Gastrocnemius medialis (tissue), 4 donors: ENCODE measurements at regions not wholly inside any gene's neighbourhood (a gene's known extent, or its start where the extent isn't known, plus 50 kb on each side); places are given as distances from the start of the nearest gene placed in this dataset.

ENCODE experiments used
- ATAC-seq, 2 donors: fragments of 150-250 bp; one replicate each; pipeline ENCODE4 v1.9.1; 2016
- DNase-seq, 2 donors: peaks; one replicate each; pipeline ENCODE4 v3.0.0-alpha.2; 2019
- H3K27ac ChIP-seq, 4 donors: fragments of 200-600 bp; sonication (generic); 1 replicate in 1 of 4; 2 replicates in 3 of 4; pipeline ENCODE4 v1.5.1; 2016 to 2018; ENCODE audit warnings: mild to moderate bottlenecking in 2 of 4, moderate library complexity in 1 of 4
- H3K27me3 ChIP-seq, 3 donors: fragments of 200-600 bp; sonication (generic) in 2 of 3; 1 replicate in 1 of 3; 2 replicates in 2 of 3; pipeline versions ENCODE4 v1.5.1 to v1.6.0; 2016 to 2019; ENCODE audit warnings: mild to moderate bottlenecking in 1 of 3, moderate library complexity in 1 of 3
- H3K36me3 ChIP-seq, 2 donors: fragments of 200-600 bp; sonication (generic) in 1 of 2; one replicate each; pipeline ENCODE4 v1.5.1; 2017 to 2018
- H3K4me1 ChIP-seq, 2 donors: fragments of 200-600 bp; sonication (generic) in 1 of 2; one replicate each; pipeline ENCODE4 v1.5.1; 2016 to 2017; ENCODE audit warnings: mild to moderate bottlenecking in 2 of 2
- H3K4me3 ChIP-seq, 4 donors: fragments of 200-600 bp; sonication (generic) in 3 of 4; 1 replicate in 1 of 4; 2 replicates in 3 of 4; pipeline ENCODE4 v1.5.1; 2016 to 2019; ENCODE audit warnings: mild to moderate bottlenecking in 2 of 4
- H3K9me3 ChIP-seq, 3 donors: fragments of 200-600 bp; sonication (generic) in 2 of 3; 1 replicate in 1 of 3; 2 replicates in 2 of 3; pipeline ENCODE4 v1.5.1; 2016 to 2019
- CTCF ChIP-seq, 5 experiments: fragments of 450-650 bp in 3 of 5; fragments of 200-600 bp in 2 of 5; sonication (generic) in 2 of 5; IDR thresholded peaks in 4 of 5; conservative IDR thresholded peaks in 1 of 5; 1 replicate in 4 of 5; 2 replicates in 1 of 5; pipeline ENCODE4 v1.5.1; 2016 to 2019; ENCODE audit warnings: antibody characterized with exemption in 5 of 5, mild to moderate bottlenecking in 3 of 5, moderate library complexity in 3 of 5
- POLR2A ChIP-seq, 2 donors: fragments of 450-650 bp; IDR thresholded peaks; one replicate each; pipeline ENCODE4 v1.6.1; 2017; ENCODE audit warnings: antibody characterized with exemption in 2 of 2, mild to moderate bottlenecking in 2 of 2, moderate library complexity in 2 of 2
- in situ Hi-C, 4 donors: fragments of 200-750 bp; cut with MboI; loops; one replicate each; pipeline versions ENCODE4 v1.15.0 to v1.8.0; 2017; ENCODE audit warnings: low sequenced_read_pairs in 4 of 4
- intact Hi-C: fragments of 100-400 bp; cut with DNase I; formaldehyde crosslinking; loops from one replicate; pipeline ENCODE4 v1.15.1; 2023; ENCODE audit warnings: low total_unique reads

GRCh38 chr11:95684170-95684569 is 105.4 kb downstream of the FAM76B start:
- ATAC-seq (no peak), DNase-seq (no peak)
- peaks cover 10 to 18% of the 10 kb centered on the region in 2 donors for H3K4me1 ChIP-seq
- no peak overlapping the region for H3K4me3 ChIP-seq
- intact Hi-C loops = loop anchor here (5.0 kb wide), 1 partner anchor 37 kb away; no protein-coding TSS in a partner anchor
- no peaks in the 10 kb centered on the region for H3K9me3 ChIP-seq
- no peaks in the 10 kb centered on the region for H3K36me3 ChIP-seq
- no peaks in the 10 kb centered on the region for H3K27me3 ChIP-seq
- no peak overlapping the region for H3K27ac ChIP-seq
- TF ChIP-seq CTCF (IDR thresholded peaks at IDR 0.05 in 4 of 5, conservative IDR thresholded peaks at IDR 0.05 in 1 of 5) (no peak), POLR2A (IDR thresholded peaks at IDR 0.05) (no peak)
- in situ Hi-C loops = no loop called here

DNA sequence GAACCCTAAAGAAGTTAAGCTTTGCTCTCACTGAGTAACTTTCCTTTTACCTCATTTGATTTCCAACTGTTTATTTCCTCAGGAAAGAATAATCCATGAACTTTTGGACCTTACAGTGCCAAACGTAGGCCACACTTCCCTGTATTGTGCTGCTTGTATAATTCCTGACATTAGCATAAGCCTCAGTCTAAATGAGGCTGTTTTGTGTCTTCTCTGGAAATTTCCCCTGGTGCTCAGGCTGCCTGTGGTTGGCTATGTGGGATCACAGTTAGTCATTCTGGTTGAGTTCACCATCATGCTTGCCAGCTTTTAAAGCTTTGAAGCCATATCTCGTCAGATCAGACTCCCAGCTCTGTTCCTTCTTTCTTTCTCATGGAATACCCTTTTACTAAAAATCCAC is 107.0 kb downstream of the FAM76B start:
- ATAC-seq = peak; percentile 70 to 73
- peak overlapping the region; percentile 46 to 67 (median 64) for H3K27ac ChIP-seq
- TF ChIP-seq CTCF (IDR thresholded peaks at IDR 0.05 in 4 of 5, conservative IDR thresholded peaks at IDR 0.05 in 1 of 5) (no peak), POLR2A (IDR thresholded peaks at IDR 0.05) (peak in 1 of 2 donors; percentile 34)
- no peaks in the 10 kb centered on the region for H3K27me3 ChIP-seq
- H3K36me3 ChIP-seq = no peaks in the 10 kb centered on the region
- H3K4me1 ChIP-seq = peaks cover 10 to 18% of the 10 kb centered on the region in 2 donors
- DNase-seq = no peak
- in situ Hi-C loops (no loop called here), intact Hi-C loops (loop anchor here (5.0 kb wide), 1 partner anchor 35 kb away; no protein-coding TSS in a partner anchor)
- H3K4me3 ChIP-seq = no peak overlapping the region
- H3K9me3 ChIP-seq = no peaks in the 10 kb centered on the region

GRCh38 chr11:95680169-95680929 is 109.2 kb downstream of the FAM76B start:
- TF ChIP-seq CTCF (IDR thresholded peaks at IDR 0.05 in 4 of 5, conservative IDR thresholded peaks at IDR 0.05 in 1 of 5) (no peak), POLR2A (IDR thresholded peaks at IDR 0.05) (no peak)
- intact Hi-C loops (loop anchor here (5.0 kb wide), 1 partner anchor 33 kb away; no protein-coding TSS in a partner anchor), in situ Hi-C loops (no loop called here)
- Histone ChIP-seq H3K4me3 (no peak overlapping the region), H3K36me3 (no peaks in the 10 kb centered on the region), H3K27me3 (no peaks in the 10 kb centered on the region), H3K9me3 (no peaks in the 10 kb centered on the region), H3K27ac (peak overlapping the region in 2 of 4 donors; percentile 1 to 28), H3K4me1 (peaks cover 10 to 23% of the 10 kb centered on the region in 2 donors)
- ATAC-seq (peak; percentile 74 to 77), DNase-seq (no peak)

GRCh38 chr11:95678988-95679387 is 110.6 kb downstream of the FAM76B start:
- Histone ChIP-seq H3K4me3 (no peak overlapping the region), H3K9me3 (no peaks in the 10 kb centered on the region), H3K27me3 (no peaks in the 10 kb centered on the region), H3K36me3 (no peaks in the 10 kb centered on the region), H3K27ac (no peak overlapping the region), H3K4me1 (peaks cover 10 to 22% of the 10 kb centered on the region in 2 donors)
- no peak for ATAC-seq
- in situ Hi-C loops (no loop called here), intact Hi-C loops (no loop called here)
- no peak for DNase-seq
- TF ChIP-seq POLR2A (IDR thresholded peaks at IDR 0.05) (no peak), CTCF (IDR thresholded peaks at IDR 0.05 in 4 of 5, conservative IDR thresholded peaks at IDR 0.05 in 1 of 5) (no peak)
